Fibroblast of skin of scalp (primary cell): ENCODE measurements at regions not wholly inside any gene's neighbourhood (a gene's known extent, or its start where the extent isn't known, plus 50 kb on each side); places are given as distances from the start of the nearest gene placed in this dataset.
A peak's percentile ranks its signal among the peaks of the same experiment; 100 is the strongest.
"Not testable (repeated sequence)": the region's sequence is repeated elsewhere in the genome, so short reads cannot be mapped to it uniquely, and the experiment has no call there.

ENCODE experiments used
- DNase-seq: peaks from one replicate; pipeline ENCODE4 v3.0.0-alpha.2; 2013

GRCh38 chr10:32217216-32217615 is 129.7 kb downstream of the EPC1 start:
- no peak for DNase-seq

GRCh38 chr10:32213838-32214237 is 133.1 kb downstream of the EPC1 start:
- DNase-seq, result not testable (repeated sequence)

GRCh38 chr10:32211046-32211363 is 136.0 kb downstream of the EPC1 start:
- DNase-seq, result no peak

GRCh38 chr10:32210306-32211045 is 136.5 kb downstream of the EPC1 start:
- peak; percentile 68 for DNase-seq

- DNase-seq, result not testable (repeated sequence)
Observed at GRCh38 chr10:32208005-32208404, 139.0 kb downstream of the EPC1 start.

- peak; percentile 27 for DNase-seq
Observed at GRCh38 chr10:32207544-32207943, 139.4 kb downstream of the EPC1 start.

GRCh38 chr10:32205670-32206069 is 141.3 kb downstream of the EPC1 start:
- DNase-seq, result peak; percentile 34

- no peak for DNase-seq
Observed at GRCh38 chr10:32204606-32205005, 142.4 kb downstream of the EPC1 start.

GRCh38 chr10:32199714-32200394 is 143.6 kb upstream of the KIF5B start:
- no peak for DNase-seq

- no peak for DNase-seq
Observed at GRCh38 chr10:32197423-32197822, 141.2 kb upstream of the KIF5B start.

- DNase-seq, result peak; percentile 36
Observed at GRCh38 chr10:32190890-32191491, 134.8 kb upstream of the KIF5B start.

GRCh38 chr10:32189400-32190084 is 133.3 kb upstream of the KIF5B start:
- DNase-seq, result peak; percentile 32

GRCh38 chr10:32188601-32189000 is 132.4 kb upstream of the KIF5B start:
- not testable (repeated sequence) for DNase-seq

- no peak for DNase-seq
Observed at GRCh38 chr10:32187686-32188085, 131.5 kb upstream of the KIF5B start.

- DNase-seq, result not testable (repeated sequence)
Observed at GRCh38 chr10:32183652-32184051, 127.4 kb upstream of the KIF5B start.

- no peak for DNase-seq
Observed at GRCh38 chr10:32182476-32182875, 126.3 kb upstream of the KIF5B start.

GRCh38 chr10:32180390-32181280 is 124.4 kb upstream of the KIF5B start:
- DNase-seq, result no peak

GRCh38 chr10:32179836-32180235 is 123.6 kb upstream of the KIF5B start:
- no peak for DNase-seq

- not testable (repeated sequence) for DNase-seq
Observed at GRCh38 chr10:32177594-32177993, 121.4 kb upstream of the KIF5B start.

GRCh38 chr10:32175629-32176028 is 119.4 kb upstream of the KIF5B start:
- DNase-seq, result no peak

GRCh38 chr10:32174349-32174893 is 118.2 kb upstream of the KIF5B start:
- no peak for DNase-seq

GRCh38 chr10:32171204-32171603 is 115.0 kb upstream of the KIF5B start:
- DNase-seq, result no peak
